ENCODE measurements at regions not wholly inside any gene's neighbourhood (a gene's known extent, or its start where the extent isn't known, plus 50 kb on each side); places are given as distances from the start of the nearest gene placed in this dataset.

DNA sequence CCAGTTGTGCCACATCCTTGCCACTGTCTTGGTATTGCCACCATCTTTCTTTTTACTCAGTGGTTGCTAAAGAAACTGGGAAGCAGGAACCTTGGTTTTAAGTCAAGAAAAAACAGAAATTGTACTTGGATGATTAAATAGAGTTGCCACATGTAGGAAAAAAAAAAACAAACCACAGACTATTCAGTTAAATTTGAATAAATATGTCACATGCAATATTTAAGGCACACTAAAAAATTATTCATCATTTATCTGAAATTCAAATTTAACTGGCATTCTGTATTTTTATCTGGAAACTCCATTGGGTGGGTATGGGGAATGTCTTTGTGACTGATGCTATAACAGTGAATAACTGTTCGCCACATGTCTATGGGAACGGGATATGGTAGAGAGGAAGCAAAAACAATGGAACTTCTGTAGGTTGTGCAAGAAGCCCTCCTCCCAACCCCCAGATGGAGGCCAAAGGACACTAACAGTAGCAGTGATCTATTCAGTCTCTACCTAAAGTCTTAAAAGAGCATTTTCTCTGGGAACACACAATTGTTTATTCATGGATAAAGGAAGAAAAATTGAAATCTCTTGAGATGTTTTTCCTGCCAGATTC is 57.0 kb upstream of the PLAC8 start:
- DNase-seq (ENCODE audit: low read depth in 2 of 2), result no peak

DNA sequence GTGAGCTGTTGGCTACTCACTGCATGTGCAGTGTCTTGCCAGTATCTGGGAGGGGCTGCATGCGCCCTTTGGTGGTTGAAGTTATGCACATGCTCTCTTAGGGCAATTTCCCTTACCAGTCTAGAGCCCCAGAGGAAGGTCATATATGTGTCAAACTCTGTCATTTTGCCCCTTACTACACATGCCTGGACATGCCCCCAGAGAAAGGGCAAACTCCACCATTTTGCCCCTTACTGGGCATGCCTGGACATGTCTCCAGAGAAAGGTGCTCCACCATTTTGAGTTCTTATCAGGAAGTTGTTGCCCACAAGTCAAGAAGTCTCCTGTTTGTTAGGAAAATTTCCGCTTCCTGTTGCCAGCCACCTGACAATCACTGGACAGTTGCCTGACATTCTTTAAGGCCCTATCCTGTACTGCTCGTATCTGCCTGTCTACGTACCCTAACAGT is 56.4 kb upstream of the PLAC8 start:
- no peak for DNase-seq (ENCODE audit: low read depth in 2 of 2)

Measured in stimulated activated CD4-positive, alpha-beta T cell treated with anti-CD3 and anti-CD28 coated beads, Interleukin-1b, Interleukin-23, amount 100 ng/mL, for 1 hour (primary cell).